Smooth muscle cell (in vitro differentiated cells): ENCODE measurements at regions not wholly inside any gene's neighbourhood (a gene's known extent, or its start where the extent isn't known, plus 50 kb on each side); places are given as distances from the start of the nearest gene placed in this dataset.

Source experiments
- DNase-seq: peaks from one replicate; lab custom pipeline; 2025; ENCODE audit not compliant: unreplicated experiment; lab: John Stamatoyannopoulos, UW
- H2AFZ ChIP-seq: fragments of 200-600 bp; sonication (generic); 2 replicates; pipeline ENCODE4 v1.6.0; 2016; ENCODE audit warnings: antibody characterized with exemption, low read depth, mild to moderate bottlenecking
- H3F3A ChIP-seq: fragments of 200-600 bp; sonication (generic); 2 replicates; pipeline ENCODE4 v1.6.0; 2017; ENCODE audit warnings: antibody characterized with exemption, low read depth
- H3K27ac ChIP-seq: fragments of 200-600 bp; sonication (generic); 2 replicates; pipeline ENCODE4 v1.5.1; 2016; ENCODE audit warnings: low read depth, mild to moderate bottlenecking
- H3K27me3 ChIP-seq: fragments of 200-600 bp; sonication (generic); 2 replicates; pipeline ENCODE4 v1.6.1; 2016; ENCODE audit warnings: low read depth, mild to moderate bottlenecking
- H3K36me3 ChIP-seq: fragments of 200-600 bp; sonication (generic); 2 replicates; pipeline ENCODE4 v1.5.1; 2016; ENCODE audit warnings: low read depth
- H3K4me1 ChIP-seq: fragments of 200-600 bp; sonication (generic); 2 replicates; pipeline ENCODE4 v1.5.1; 2016; ENCODE audit warnings: low read depth
- H3K4me2 ChIP-seq: fragments of 200-600 bp; sonication (generic); 2 replicates; pipeline ENCODE4 v1.6.0; 2016; ENCODE audit warnings: mild to moderate bottlenecking
- H3K4me3 ChIP-seq: fragments of 200-600 bp; sonication (generic); 2 replicates; pipeline ENCODE4 v1.5.1; 2016; ENCODE audit warnings: mild to moderate bottlenecking
- H3K79me2 ChIP-seq: fragments of 200-600 bp; sonication (generic); 2 replicates; pipeline ENCODE4 v1.6.0; 2016; ENCODE audit warnings: low read depth, mild to moderate bottlenecking
- H3K9ac ChIP-seq: fragments of 200-600 bp; sonication (generic); 2 replicates; pipeline ENCODE4 v1.6.0; 2016; ENCODE audit warnings: low read depth
- H3K9me3 ChIP-seq: fragments of 200-600 bp; sonication (generic); replicated peaks from 2 replicates; pipeline ENCODE4 v1.5.1; 2016; ENCODE audit warnings: low read depth
- H4K20me1 ChIP-seq: fragments of 200-600 bp; sonication (generic); 2 replicates; pipeline ENCODE4 v1.6.0; 2016; ENCODE audit warnings: low read depth
- WGBS: methylation state at CpG from one replicate; pipeline ENCODE4 v1.1.7; 2016; ENCODE audit warnings: low lambda C conversion rate; 5-methylcytosine and 5-hydroxymethylcytosine counted together
- TF ChIP-seq, protein P1 (sequence below): fragments of 200-600 bp; sonication (generic); IDR thresholded peaks from 2 replicates; pipeline ENCODE4 v1.5.1; 2017; ENCODE audit warnings: borderline replicate concordance, mild to moderate bottlenecking, antibody characterized with exemption; ENCODE audit not compliant: insufficient read depth, poor library complexity, severe bottlenecking

DNA sequence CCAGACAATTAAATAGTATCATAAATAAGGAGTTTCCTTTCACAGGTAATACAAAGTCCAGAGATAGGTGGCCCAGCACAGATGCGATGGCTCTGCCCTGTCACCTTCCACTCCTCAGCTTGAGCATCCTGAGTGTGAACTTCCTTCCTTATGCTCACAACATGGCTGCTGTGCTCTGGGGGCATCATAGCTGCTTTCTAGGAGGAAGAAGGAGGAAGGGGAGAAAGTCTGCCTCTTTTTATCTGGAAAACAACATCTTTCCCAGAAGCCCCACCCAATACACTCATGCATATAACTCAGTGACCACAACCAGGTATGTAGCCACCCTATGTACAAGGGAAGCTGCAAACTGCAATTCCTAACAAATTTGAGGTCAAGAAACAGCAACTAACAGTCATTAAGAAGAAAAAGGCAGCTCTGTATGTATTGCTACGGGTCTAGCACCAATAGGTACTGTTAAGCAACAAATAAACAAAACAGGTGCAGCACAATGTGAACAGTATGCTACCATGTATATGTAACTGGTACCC is 201.2 kb upstream of the UBL3 start:
- no peak overlapping the region for H3K27ac ChIP-seq
- H4K20me1 ChIP-seq, result no peaks in the 10 kb centered on the region
- no peak overlapping the region for H3K4me3 ChIP-seq
- H3K79me2 ChIP-seq, result no peaks in the 10 kb centered on the region
- peak overlapping the region; percentile 6 for H3K4me2 ChIP-seq
- no peak overlapping the region for H3K9ac ChIP-seq
- H2AFZ ChIP-seq, result no peak overlapping the region
- H3K4me1 ChIP-seq, result no peaks in the 10 kb centered on the region
- H3K27me3 ChIP-seq, result no peaks in the 10 kb centered on the region
- no peaks in the 10 kb centered on the region for H3F3A ChIP-seq
- no peaks in the 10 kb centered on the region for H3K9me3 ChIP-seq
- TF ChIP-seq, protein P1, sequence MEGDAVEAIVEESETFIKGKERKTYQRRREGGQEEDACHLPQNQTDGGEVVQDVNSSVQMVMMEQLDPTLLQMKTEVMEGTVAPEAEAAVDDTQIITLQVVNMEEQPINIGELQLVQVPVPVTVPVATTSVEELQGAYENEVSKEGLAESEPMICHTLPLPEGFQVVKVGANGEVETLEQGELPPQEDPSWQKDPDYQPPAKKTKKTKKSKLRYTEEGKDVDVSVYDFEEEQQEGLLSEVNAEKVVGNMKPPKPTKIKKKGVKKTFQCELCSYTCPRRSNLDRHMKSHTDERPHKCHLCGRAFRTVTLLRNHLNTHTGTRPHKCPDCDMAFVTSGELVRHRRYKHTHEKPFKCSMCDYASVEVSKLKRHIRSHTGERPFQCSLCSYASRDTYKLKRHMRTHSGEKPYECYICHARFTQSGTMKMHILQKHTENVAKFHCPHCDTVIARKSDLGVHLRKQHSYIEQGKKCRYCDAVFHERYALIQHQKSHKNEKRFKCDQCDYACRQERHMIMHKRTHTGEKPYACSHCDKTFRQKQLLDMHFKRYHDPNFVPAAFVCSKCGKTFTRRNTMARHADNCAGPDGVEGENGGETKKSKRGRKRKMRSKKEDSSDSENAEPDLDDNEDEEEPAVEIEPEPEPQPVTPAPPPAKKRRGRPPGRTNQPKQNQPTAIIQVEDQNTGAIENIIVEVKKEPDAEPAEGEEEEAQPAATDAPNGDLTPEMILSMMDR, result no peak
- no peak for DNase-seq
- no peaks in the 10 kb centered on the region for H3K36me3 ChIP-seq
- WGBS, result 61% methylated on average over 2 of the region's 2 CpGs

DNA sequence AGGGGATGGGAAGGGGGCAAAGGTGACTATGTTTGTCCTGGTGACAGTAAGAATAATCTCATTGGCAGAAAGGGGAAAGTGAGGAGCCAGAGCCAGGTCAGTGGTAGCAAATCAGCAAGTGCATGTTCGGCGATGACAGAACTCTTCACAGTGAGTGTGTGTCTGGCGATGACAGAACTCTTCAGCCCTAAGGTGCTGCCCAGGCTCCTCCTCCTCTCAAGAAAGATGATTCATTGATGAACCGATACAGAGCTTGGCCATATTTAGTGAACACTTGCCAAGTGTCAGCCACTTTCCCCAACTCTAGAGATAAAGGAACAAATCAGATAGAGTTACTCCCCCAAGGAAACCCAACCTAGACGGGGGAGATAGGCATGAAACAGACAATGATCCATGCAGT is 199.3 kb upstream of the UBL3 start:
- Histone ChIP-seq H3K79me2 (no peaks in the 10 kb centered on the region), H3K27me3 (no peaks in the 10 kb centered on the region), H3K9ac (no peak overlapping the region), H3K4me1 (no peaks in the 10 kb centered on the region), H3K27ac (no peak overlapping the region), H4K20me1 (no peaks in the 10 kb centered on the region), H2AFZ (no peak overlapping the region), H3K4me3 (no peak overlapping the region), H3K4me2 (no peak overlapping the region), H3K9me3 (no peaks in the 10 kb centered on the region), H3K36me3 (no peaks in the 10 kb centered on the region), H3F3A (no peaks in the 10 kb centered on the region)
- no peak for DNase-seq
- TF ChIP-seq, protein P1, result no peak
- WGBS, result 78% methylated on average over 5 of the region's 5 CpGs

DNA sequence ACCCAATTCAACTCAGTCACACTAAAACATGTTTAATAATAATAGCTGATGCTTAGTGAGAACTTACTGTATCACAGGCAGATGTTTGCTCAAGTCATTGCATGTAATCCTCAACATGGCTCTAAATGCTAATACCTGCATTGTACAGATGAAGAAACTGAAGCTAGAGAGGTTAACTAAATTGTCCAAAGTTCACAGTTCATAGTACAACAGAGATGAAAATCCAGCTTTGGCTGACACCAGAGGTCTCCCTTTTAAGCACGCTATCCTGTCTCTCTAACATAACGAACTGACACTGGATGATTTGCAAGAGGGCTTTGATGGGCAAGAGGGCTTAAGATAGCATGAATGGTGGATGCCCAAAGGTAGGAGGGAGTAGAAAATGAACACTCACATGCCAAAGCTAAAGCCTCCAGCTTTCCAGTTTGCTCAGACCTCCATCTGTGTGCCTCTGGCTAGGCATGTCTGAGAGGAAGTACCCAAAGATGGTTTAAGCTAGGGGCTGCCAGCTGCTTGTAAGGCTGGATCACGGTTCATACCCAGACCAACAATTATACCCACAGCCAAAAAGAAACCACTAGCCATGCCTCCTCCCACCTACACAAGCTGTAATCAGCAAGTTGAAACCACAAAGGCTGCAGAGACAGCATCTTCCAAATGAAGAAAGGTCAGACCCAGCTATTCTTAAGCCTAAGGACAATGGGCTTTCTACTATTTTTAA is 196.9 kb upstream of the UBL3 start:
- Histone ChIP-seq H3K9me3 (no peaks in the 10 kb centered on the region), H3K4me2 (no peak overlapping the region), H3F3A (no peaks in the 10 kb centered on the region), H3K79me2 (no peaks in the 10 kb centered on the region), H3K4me1 (no peaks in the 10 kb centered on the region), H3K9ac (no peak overlapping the region), H3K4me3 (no peak overlapping the region), H3K27ac (peak overlapping the region; percentile 55), H2AFZ (no peak overlapping the region), H3K27me3 (no peaks in the 10 kb centered on the region), H3K36me3 (no peaks in the 10 kb centered on the region), H4K20me1 (no peaks in the 10 kb centered on the region)
- 43% methylated on average over 3 of the region's 3 CpGs for WGBS
- TF ChIP-seq, protein P1, result no peak
- no peak for DNase-seq
